AG10803 (cell line): ENCODE measurements at regions not wholly inside any gene's neighbourhood (a gene's known extent, or its start where the extent isn't known, plus 50 kb on each side); places are given as distances from the start of the nearest gene placed in this dataset.

Source experiments
- DNase-seq: peaks from one replicate; pipeline ENCODE4 v3.0.0; 2010; ENCODE audit warnings: low read depth
- H3K4me3 ChIP-seq: 2 replicates; pipeline ENCODE4 v1.5.1; 2011; ENCODE audit warnings: mild to moderate bottlenecking, low read length, control low read depth
- TF ChIP-seq, protein P1 (sequence below): conservative IDR thresholded peaks from 2 replicates; pipeline ENCODE4 v1.5.1; 2011; ENCODE audit warnings: mild to moderate bottlenecking, low read length, control low read depth, inconsistent platforms

DNA sequence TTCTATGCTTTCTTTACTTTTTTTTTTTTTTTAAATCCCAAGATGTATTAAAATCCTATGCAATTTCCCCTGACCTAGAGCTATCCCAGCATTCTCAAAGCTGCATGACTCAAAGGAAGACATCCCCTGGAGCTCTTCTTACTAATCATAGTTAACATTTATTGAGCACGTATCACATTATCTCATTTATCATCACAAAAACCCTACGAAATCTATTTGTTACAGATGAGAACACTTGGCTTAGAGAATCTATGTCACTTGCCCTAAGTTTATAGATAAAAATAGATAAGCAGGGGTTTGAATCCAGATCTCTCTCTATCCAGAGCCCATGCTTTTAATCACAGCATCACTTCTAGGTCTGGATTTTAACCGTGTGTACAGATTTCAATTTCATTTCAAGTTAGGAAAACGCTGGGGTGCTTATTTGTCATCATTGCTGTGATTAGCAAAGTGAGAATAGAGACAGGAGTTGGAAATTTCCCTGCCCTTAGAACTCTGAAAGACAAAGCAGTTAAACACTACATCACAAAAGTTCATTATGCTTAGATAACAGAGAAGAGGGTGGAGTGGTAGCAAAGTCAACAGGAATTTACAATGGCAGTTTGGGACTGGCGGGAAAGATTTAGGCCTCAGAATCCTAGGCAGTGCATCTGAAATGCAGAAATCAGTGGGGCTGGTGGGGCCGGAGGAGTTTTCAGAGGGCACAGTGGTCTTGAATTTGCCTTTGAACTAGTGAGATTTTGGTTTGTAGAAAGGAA, 177.7 kb upstream of the FRMD6 start:
- TF ChIP-seq, protein P1, sequence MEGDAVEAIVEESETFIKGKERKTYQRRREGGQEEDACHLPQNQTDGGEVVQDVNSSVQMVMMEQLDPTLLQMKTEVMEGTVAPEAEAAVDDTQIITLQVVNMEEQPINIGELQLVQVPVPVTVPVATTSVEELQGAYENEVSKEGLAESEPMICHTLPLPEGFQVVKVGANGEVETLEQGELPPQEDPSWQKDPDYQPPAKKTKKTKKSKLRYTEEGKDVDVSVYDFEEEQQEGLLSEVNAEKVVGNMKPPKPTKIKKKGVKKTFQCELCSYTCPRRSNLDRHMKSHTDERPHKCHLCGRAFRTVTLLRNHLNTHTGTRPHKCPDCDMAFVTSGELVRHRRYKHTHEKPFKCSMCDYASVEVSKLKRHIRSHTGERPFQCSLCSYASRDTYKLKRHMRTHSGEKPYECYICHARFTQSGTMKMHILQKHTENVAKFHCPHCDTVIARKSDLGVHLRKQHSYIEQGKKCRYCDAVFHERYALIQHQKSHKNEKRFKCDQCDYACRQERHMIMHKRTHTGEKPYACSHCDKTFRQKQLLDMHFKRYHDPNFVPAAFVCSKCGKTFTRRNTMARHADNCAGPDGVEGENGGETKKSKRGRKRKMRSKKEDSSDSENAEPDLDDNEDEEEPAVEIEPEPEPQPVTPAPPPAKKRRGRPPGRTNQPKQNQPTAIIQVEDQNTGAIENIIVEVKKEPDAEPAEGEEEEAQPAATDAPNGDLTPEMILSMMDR = no peak
- DNase-seq = peak; percentile 46
- no peak overlapping the region for H3K4me3 ChIP-seq

DNA sequence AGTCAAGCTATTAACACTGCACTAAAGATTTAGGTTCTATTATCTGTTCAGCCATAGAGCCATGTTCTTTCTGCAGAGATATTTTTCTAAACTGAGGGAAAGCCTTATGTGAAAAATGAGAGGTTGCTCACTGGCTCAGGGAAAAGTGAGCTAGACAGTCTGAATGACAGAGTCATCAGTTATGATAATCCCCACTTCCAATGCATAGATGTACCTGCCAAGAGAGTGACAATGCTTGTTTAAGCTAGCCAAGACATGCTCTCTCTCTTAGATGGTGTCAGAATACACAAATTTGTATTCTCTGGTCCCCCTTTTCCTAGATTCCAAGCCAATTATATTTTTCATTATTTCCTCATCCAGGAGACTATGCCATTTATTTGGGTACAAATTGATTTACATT, 176.9 kb upstream of the FRMD6 start:
- TF ChIP-seq, protein P1 = no peak
- DNase-seq = no peak
- H3K4me3 ChIP-seq = no peak overlapping the region

DNA sequence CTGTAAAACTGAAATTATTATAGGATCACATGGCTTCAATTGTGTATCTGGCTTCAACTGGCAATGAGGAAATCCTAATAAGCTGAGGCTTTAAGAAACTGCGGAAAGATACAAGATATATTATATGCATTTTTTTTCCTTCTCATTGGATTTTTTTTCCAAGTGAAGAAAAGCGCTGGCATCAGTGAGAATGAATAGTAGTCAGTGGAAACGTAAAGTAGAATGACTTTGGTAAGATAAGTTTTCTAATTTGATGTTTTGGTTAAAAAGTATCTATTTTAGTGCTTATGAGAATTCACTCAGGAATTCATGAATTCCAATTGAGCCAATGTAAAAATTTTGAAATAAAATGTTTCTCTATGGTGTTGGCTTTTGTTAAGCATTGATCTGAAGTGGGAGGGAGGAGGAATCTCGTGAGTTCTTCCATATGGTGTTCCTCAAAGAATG, 173.5 kb upstream of the FRMD6 start:
- DNase-seq = peak; percentile 94
- TF ChIP-seq, protein P1 = no peak
- H3K4me3 ChIP-seq = no peak overlapping the region

DNA sequence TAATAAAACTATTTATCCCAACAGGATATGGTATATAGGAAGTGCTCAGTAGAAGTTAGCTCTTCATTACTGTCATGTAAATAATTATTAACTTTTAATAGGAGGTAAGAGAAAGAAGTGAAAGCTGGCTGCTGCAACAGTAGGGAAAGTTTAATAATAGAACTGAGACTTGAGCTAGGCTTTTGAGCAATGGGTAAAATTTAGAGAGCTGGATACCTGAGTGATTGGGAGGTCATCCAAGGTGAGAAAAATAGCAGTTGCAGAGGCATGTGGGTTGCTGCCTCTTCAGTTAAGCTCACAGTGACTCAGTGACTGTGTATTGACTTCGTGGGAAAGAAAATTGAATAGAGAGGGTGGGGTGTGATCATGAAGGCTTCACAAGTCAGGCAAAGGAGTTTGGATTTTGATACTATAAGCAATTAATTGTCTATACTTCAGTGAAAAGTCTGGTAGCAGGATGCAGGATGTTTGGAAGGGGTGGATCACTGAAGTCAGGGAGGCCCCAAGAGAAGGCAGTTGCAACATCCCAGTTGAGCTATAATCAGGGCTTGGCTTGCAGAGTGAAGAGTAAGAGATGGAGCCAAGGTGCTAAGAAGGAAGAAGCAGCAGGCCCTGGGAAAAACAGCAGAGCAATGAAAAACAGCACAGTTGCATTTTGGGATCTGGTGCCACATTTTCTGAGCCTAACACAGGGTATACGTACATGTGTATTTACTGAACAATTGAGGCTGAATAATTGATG, 172.0 kb upstream of the FRMD6 start:
- TF ChIP-seq, protein P1 = no peak
- no peak overlapping the region for H3K4me3 ChIP-seq

DNA sequence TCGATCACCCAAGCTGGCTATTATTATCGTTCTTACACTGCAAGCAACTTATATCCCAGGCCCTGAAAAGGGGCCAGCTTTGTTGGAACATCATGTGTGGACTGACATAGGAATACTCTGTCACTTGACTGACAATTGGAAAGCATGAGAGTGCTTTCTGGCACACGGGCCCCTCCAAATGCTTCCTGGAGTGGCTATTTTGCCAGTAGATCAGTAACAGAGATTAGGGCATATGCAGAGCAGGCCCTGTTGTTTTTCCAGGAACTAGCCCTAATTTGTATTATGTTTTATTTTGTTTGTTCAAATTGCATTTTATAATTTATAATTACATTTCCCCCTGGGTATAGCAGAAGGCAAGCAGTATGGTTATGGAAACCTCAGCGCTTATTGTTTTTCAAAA, 170.1 kb upstream of the FRMD6 start:
- DNase-seq = no peak
- TF ChIP-seq, protein P1 = no peak

More for the DNA sequence above, 172.0 kb upstream of the FRMD6 start:
- DNase-seq = peak; percentile 85

DNA sequence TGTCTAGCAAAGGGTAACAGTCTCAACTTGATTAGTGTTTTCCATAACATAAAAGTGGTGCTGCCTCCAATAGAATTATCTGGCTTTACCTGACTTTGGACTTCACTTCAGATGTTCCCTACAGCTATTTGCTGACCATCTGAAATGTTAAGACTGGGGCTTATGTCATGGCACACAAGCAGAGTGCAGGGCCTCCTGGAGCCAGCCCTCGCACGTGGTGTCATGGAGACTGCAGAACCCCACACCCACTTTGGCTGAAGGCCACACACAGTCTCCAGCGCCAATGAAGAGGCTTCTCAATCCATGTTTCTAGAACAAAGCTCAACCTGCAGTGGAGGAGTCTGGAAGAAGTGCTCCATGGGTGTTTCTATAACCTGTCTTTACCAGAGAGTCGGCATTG, 169.6 kb upstream of the FRMD6 start:
- no peak for DNase-seq
- no peak overlapping the region for H3K4me3 ChIP-seq
- TF ChIP-seq, protein P1 = no peak

More for the DNA sequence above, 170.1 kb upstream of the FRMD6 start:
- H3K4me3 ChIP-seq = no peak overlapping the region
